ENCODE measurements at regions not wholly inside any gene's neighbourhood (a gene's known extent, or its start where the extent isn't known, plus 50 kb on each side); places are given as distances from the start of the nearest gene placed in this dataset.
"Not testable (repeated sequence)": the region's sequence is repeated elsewhere in the genome, so short reads cannot be mapped to it uniquely, and the experiment has no call there.

GRCh38 chr3:193816656-193817311 is 223.8 kb downstream of the OPA1 start:
- H3K4me3 ChIP-seq (ENCODE audit: low read depth, low read length): no peak overlapping the region
- TF ChIP-seq CTCF (IDR thresholded peaks at IDR 0.05; ENCODE audit: borderline replicate concordance, insufficient read depth, low read depth, low read length): no peak

GRCh38 chr3:193819117-193820010 is 226.4 kb downstream of the OPA1 start:
- TF ChIP-seq CTCF (IDR thresholded peaks at IDR 0.05; ENCODE audit: borderline replicate concordance, insufficient read depth, low read depth, low read length): no peak
- no peak overlapping the region for H3K4me3 ChIP-seq (ENCODE audit: low read depth, low read length)

- no peak for TF ChIP-seq CTCF (IDR thresholded peaks at IDR 0.05; ENCODE audit: borderline replicate concordance, insufficient read depth, low read depth, low read length)
- H3K4me3 ChIP-seq (ENCODE audit: low read depth, low read length): no peak overlapping the region
These were observed 228.2 kb downstream of the OPA1 start for GRCh38 chr3:193821151-193821668.

- no peak overlapping the region for H3K4me3 ChIP-seq (ENCODE audit: low read depth, low read length)
- no peak for TF ChIP-seq CTCF (IDR thresholded peaks at IDR 0.05; ENCODE audit: borderline replicate concordance, insufficient read depth, low read depth, low read length)
These were observed 229.6 kb downstream of the OPA1 start for GRCh38 chr3:193822492-193823212.

GRCh38 chr3:193823213-193823605 is 230.2 kb downstream of the OPA1 start:
- not testable (repeated sequence) for H3K4me3 ChIP-seq (ENCODE audit: low read depth, low read length)

- TF ChIP-seq CTCF (IDR thresholded peaks at IDR 0.05; ENCODE audit: borderline replicate concordance, insufficient read depth, low read depth, low read length): no peak
- H3K4me3 ChIP-seq (ENCODE audit: low read depth, low read length): no peak overlapping the region
These were observed 231.4 kb downstream of the OPA1 start for GRCh38 chr3:193824365-193824764.

- no peak for TF ChIP-seq CTCF (IDR thresholded peaks at IDR 0.05; ENCODE audit: borderline replicate concordance, insufficient read depth, low read depth, low read length)
- H3K4me3 ChIP-seq (ENCODE audit: low read depth, low read length): no peak overlapping the region
These were observed 232.6 kb downstream of the OPA1 start for GRCh38 chr3:193825617-193826016.
